ENCODE measurements at regions not wholly inside any gene's neighbourhood (a gene's known extent, or its start where the extent isn't known, plus 50 kb on each side); places are given as distances from the start of the nearest gene placed in this dataset.

GRCh38 chr15:38696109-38696727 lies 131.6 kb upstream of the RASGRP1 start (continued):
- TF ChIP-seq CHD7 (IDR thresholded peaks at IDR 0.05; ENCODE audit: insufficient replicate concordance, low read length) (no peak), KDM4A (IDR thresholded peaks at IDR 0.05; ENCODE audit: low read depth, low read length, severe bottlenecking) (no peak), CHD1 (IDR thresholded peaks at IDR 0.05; ENCODE audit: low read depth, low read length) (no peak)
